HL-60/S4 (cell line): ENCODE measurements at regions not wholly inside any gene's neighbourhood (a gene's known extent, or its start where the extent isn't known, plus 50 kb on each side); places are given as distances from the start of the nearest gene placed in this dataset.

Source experiments
- in situ Hi-C: fragments of 300-500 bp; cut with MboI; formaldehyde crosslinking; loops from 2 replicates; pipeline ENCODE4 v1.14.3; 2022; ENCODE audit warnings: low sequenced_read_pairs

DNA sequence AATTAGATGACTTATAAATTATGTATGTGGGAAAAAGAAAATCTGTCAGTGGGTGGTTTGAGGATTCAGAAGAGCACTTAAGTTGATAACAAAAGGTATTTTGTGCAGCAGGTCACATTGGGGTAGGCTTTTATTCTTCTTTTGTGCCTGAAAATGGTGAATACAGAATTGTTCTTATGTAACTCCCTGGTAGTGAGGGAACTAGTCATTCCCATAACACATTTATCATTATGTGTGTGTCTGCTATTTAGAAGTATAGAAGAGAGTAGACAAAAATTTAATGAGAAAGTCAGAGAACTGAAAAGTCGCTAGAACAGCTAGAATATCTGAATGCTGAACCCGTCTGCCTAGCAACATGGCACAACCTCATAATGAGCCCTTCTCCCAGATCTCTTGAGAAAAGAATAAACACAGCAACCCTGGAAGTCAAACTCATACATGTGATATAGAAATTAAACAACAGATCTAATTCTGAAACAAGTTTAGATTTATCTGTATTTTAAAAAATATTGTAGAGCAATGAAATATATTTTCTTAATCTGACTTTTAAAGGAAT, 111.8 kb upstream of the EDNRB start:
- in situ Hi-C loops, result no loop called here

- in situ Hi-C loops, result no loop called here
Observed at GRCh38 chr13:78029901-78030300, 111.3 kb upstream of the EDNRB start.

- in situ Hi-C loops, result no loop called here
Observed at GRCh38 chr13:78028960-78029359, 110.3 kb upstream of the EDNRB start.

DNA sequence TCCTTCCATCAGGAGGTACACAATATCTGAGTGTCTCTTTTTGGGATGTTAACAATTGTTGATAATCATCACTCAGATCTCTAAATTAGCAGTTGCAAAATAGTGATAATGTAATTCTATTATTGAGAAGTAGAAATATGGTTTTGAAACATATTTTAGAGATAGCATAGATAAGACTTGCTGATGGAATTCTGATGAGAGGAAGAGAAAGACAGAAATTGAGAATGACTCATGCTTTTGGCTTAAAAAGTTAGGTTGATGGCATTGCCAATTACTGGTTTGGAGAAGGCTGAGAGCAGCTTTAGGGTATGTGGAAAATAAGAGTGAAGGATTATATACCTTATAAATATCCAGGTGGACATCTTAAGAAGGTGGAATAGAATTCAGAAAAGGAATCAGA, 106.4 kb upstream of the EDNRB start:
- in situ Hi-C loops, result no loop called here

DNA sequence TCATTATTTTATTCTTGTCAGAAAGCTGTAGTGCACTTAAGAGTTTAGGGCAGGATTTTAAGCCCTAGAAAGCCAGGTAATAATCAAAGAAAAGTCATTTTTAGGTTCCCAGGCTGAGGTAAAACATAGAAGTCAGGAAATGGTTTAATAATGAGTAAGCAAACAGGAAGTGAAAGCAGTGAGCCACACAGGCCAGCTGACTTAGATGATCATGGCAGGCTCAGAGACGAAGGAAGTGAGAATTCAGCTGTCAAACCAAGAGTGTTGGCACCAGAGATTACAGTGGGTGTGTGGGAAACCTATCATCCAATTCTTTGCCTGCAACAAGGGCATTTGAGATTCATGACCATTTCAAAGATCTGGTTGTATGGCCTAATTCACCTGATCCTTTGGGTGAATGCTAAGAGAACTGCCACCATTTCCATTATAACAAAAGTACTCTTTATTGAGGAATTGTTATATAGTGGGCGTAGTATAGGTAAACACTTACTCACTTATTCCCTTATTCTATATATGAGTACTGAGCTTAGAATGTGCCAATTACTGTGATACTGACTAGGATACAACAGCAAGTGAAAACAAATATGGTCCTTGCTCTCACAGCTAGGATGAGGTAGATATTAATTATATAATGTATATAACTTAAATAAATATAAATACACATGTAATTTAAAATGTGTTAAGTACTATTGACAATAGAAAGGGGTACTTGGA, 103.7 kb upstream of the EDNRB start:
- in situ Hi-C loops, result no loop called here

GRCh38 chr13:78020861-78021260, 102.2 kb upstream of the EDNRB start:
- in situ Hi-C loops, result no loop called here

DNA sequence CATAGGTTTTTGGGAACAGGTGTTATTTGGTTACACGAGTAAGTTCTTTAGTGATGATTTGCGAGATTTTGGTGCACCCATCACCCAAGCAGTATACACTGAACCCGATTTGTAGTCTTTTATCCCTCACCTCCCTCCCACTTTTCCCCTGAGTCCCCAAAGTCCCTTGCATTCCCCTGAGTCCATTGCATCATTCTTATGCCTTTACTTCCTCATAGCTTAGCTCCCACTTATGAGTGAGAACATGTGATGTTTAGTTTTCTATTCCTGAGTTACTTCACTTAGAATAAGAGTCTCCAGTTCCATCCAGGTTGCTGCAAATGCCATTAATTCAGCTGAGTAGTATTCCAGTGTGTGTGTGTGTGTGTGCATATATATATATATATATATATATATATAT, 97.2 kb upstream of the EDNRB start:
- in situ Hi-C loops, result no loop called here

DNA sequence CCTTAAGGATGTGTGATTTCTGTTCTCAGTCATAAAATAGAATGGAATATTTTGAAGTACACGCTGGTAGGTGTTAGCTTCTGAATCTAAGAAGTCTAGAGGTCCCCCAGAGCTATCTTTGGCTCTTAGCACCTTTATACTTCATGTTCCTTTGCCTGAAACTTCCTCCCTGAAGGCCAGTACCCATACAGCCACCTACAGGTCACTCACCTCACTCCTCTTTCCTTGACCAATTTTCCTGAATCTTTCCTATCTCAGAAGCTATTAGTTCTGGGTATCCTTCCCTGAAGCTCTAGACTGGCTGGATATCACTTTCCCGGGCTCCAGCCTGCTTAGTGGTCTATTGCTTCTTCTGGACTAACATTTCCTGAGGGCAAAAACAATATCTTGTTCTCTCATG, 93.4 kb upstream of the EDNRB start:
- in situ Hi-C loops, result no loop called here

DNA sequence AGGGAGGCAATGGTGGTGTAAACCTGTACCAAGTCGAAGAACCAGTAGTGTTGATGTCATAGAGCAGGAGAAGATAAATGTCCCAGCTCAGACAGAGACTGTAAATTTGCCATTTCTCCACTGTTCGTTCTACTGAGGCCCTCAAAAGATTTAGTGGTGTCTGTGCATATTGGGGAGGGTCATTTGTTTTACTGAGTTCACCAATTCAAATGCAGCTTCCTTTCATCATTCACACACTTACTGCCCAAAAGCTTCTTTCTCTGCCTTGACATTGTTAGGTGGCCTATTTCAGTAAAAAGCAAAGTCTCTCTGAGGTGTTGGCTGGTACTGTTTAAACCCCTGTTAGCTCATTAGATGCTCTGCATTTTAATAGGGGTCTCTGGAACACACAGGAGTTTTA, 86.2 kb upstream of the EDNRB start:
- in situ Hi-C loops, result no loop called here

GRCh38 chr13:77999746-78000145, 81.1 kb upstream of the EDNRB start:
- in situ Hi-C loops, result no loop called here

- in situ Hi-C loops, result no loop called here
Observed at GRCh38 chr13:77994166-77994565, 75.5 kb upstream of the EDNRB start.

- in situ Hi-C loops, result no loop called here
Observed at GRCh38 chr13:77991003-77991402, 72.4 kb upstream of the EDNRB start.

DNA sequence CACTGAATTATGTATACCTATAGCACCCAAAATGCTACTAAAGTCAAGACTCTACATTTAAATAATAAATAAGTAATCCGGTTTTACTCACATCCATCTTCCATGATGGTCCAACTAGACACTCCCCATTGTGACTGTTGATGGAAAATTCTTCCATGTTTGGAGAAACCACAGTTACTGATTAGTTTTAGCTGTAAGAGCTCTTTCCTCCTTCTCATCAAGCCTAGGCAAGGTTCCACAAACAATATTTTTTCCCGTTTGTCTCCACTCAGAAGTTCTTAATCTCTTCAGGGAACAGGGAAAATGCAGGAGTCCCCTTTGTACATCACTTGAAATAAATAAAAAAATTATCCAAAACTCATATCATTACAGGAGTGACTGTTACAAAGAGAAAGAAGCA, 70.7 kb upstream of the EDNRB start:
- in situ Hi-C loops, result no loop called here

DNA sequence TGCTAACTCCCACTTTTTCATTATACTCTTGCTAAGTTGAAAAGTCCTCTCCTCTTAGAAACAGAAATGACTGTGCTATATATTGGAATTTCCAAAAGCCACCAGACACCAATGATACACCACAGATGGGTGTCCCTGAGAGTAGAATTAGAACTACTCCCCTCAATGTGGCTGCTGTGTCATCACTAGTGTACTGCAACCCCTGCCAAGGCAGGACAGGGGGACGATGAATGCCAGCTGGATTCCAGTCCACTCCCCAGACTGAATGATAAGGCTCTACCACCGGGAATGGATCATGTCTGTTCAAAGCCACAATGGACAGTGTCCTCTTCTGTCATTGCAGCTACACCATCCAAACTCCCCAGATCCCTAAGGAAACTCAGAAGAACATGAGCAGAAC, 69.7 kb upstream of the EDNRB start:
- in situ Hi-C loops, result no loop called here

DNA sequence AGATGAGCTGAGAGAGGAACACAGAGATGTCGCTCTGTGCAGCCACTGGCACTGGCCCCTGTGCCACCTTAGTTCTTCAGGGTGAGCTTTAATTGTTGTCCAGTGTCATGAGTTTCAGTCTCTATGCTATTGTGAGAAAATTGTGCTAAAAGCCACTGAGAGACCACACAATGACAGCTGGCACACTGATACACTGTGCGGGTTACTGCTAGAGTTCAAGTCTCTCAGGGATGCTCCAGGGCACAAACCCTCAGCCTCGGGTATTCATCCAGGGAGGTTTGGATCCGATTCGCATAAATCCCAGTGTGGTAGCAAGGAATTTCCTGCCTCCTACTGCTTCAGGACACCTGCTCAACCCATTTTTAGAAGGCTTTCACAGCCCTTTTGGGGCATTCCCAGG, 68.1 kb upstream of the EDNRB start:
- in situ Hi-C loops, result no loop called here

DNA sequence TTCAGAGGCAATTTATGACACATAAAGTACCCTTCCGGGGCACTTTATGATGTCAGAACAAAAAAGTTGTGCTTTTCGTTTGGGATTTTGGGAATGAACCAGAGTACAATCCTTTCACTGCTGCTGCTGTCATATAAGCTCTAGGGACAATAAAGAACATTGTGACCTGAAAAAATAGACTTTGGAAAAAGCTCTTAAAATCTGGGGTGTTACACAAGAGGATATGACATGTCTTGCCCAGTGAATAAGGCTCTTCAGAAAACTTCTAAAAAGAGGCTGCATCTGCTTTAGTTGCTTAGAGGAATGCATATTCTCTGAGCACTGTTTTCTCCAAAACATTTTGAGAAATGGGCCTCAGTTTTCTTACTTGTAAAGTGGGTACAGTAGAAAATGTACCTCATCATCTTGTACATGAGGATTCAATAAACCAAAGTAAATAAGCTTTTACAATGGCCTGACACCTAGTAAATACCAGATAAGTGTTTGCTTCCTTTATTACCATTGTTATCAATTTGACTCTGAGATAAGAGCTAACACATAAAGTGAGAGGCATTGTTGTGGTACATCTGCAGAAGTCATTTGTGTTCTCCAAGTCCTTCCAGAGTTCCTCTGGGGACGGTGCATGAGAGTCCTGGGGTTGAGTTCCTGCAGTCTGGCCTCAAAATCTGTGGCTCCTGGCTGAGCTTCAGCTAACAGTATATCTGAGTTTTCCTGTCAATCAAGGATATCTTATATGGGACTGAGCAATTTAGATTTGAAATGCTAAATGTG, 67.4 kb upstream of the EDNRB start:
- in situ Hi-C loops, result no loop called here

DNA sequence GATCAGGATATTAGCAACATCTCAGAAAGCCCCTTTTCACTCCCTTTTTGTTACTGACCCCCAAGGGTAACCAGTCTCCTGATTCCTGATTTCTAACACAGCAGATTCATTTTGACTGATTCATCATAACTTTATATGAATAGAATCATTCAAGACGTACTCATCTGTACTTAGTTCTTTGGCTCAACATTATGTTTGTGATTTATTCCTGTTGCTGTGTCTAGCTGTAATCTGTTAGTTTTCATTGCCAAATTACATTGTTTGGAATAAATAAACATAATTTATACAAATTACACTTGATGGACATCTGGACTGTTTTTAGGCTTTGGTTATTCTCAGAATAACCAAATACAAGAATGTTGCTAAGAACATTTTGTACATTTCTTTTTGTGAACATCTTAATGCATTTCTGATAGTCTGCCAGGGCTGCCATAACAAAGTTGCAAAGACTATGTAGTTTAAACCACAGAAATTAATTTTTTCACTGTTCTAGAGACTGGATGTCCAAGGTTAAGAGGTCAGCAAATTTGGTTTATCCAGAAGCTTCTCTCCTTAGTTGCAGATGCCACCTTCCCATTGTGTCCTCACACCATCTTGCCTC, 62.8 kb upstream of the EDNRB start:
- in situ Hi-C loops, result no loop called here

DNA sequence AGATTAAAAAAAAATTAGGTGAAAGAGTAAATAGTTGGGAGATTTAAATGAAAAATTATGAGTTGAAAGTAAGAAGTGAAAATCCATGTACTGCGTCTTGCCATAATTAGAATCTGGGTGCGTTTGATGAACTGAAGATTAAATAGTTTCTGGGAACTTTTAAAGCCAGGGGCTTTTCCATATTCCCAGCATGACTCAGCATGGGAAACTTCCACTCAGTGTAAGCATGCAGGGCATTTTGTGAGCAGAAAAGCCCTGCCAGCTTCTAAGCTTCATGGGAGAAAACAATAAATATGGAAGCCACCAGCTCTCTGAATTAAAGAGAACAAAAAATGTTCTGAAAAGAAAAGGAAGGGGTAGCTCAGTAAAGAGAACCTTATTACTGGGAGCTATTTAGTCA, 62.0 kb upstream of the EDNRB start:
- in situ Hi-C loops, result no loop called here

DNA sequence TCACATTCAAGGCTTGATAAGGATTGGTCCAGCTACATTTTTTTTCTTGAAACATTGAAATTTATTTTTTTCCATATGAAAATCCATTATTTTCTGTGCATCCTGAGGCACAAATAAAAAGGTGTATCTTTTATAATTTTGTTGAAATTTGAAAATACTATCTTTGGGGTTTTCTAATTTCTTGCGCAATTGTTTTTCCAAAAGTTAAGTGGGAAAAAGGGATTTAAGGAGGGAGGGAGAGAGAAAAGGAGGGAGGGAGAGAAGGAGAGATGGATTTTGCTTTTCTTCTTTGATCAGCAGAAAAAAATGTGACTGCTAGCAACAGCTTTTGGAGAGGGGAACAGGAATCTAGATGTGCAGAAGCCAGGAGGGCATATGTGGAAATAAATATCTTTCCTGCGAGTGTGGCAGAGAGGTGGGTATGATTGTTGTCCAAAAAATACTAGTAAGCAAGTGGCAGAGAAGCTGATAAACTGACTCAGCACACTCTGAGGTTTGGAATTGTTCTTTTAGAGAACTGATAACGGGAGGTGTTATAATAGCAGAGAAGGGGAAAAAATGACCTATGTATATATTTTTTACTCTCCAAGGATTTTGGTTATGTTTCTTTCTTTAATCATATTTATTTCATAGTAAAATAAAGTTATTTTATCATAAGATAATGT, 61.2 kb upstream of the EDNRB start:
- in situ Hi-C loops, result no loop called here

GRCh38 chr13:77975358-77976042, 56.9 kb upstream of the EDNRB start:
- in situ Hi-C loops, result no loop called here

GRCh38 chr13:77969299-77969698, 50.7 kb upstream of the EDNRB start:
- in situ Hi-C loops, result loop anchor here (25.0 kb wide), 1 partner anchor 93 kb away; no protein-coding TSS in a partner anchor
